ENCODE measurements at regions not wholly inside any gene's neighbourhood (a gene's known extent, or its start where the extent isn't known, plus 50 kb on each side); places are given as distances from the start of the nearest gene placed in this dataset.

DNA sequence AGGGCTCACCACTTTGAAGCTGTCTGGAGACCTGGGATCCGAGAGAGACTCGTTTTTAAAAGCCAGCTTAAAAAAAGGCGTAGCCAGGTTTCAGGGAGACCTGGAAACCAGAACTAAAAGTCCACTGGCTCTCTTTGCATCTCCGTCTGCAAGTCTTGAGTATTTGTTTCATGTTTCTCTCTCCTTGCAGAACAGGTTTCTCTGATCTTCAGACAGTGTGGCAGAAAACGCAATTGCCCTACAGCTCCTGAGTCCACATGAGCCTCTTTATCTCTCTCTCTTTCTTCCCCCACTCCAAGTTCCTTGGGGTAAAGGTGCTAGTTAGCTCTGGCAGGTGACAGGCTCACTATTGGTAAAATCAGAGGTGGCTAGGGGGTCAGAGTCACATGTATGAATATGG lies 67.0 kb upstream of the AMPD3 start:
- TF ChIP-seq, protein P1, sequence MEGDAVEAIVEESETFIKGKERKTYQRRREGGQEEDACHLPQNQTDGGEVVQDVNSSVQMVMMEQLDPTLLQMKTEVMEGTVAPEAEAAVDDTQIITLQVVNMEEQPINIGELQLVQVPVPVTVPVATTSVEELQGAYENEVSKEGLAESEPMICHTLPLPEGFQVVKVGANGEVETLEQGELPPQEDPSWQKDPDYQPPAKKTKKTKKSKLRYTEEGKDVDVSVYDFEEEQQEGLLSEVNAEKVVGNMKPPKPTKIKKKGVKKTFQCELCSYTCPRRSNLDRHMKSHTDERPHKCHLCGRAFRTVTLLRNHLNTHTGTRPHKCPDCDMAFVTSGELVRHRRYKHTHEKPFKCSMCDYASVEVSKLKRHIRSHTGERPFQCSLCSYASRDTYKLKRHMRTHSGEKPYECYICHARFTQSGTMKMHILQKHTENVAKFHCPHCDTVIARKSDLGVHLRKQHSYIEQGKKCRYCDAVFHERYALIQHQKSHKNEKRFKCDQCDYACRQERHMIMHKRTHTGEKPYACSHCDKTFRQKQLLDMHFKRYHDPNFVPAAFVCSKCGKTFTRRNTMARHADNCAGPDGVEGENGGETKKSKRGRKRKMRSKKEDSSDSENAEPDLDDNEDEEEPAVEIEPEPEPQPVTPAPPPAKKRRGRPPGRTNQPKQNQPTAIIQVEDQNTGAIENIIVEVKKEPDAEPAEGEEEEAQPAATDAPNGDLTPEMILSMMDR (IDR thresholded peaks at IDR 0.05; ENCODE audit: low read depth, low read length, poor library complexity, severe bottlenecking) = no peak
- TF ChIP-seq EZH2phosphoT487 (IDR thresholded peaks at IDR 0.05; ENCODE audit: borderline replicate concordance, low read length) = no peak
